A549 (cell line): ENCODE measurements at regions not wholly inside any gene's neighbourhood (a gene's known extent, or its start where the extent isn't known, plus 50 kb on each side); places are given as distances from the start of the nearest gene placed in this dataset.

ENCODE experiments used
- ATAC-seq, 2 experiments: fragments of 200-7000 bp in 1 of 2; fragments of >200 bp in 1 of 2; cut with Nextera tagmentation in 1 of 2; cut with Tn5 transposase in 1 of 2; 3 replicates each; pipeline versions ENCODE4 v1.8.0 to v1.9.1; 2018 to 2020; ENCODE audit warnings: mild to moderate bottlenecking in 1 of 2, moderate library complexity in 1 of 2
- CTCF ChIA-PET: fragments of 300-600 bp; sonication (Branson Sonifier 250); formaldehyde crosslinking; extraction: SDS; loops from one replicate; lab custom pipeline; 2021; ENCODE audit warnings: antibody characterized with exemption, inconsistent platforms; lab: Yijun Ruan, JAX
- POLR2A ChIA-PET: fragments of 350-600 bp; formaldehyde crosslinking; extraction: SDS; loops from one replicate; lab custom pipeline; 2021; ENCODE audit warnings: antibody characterized with exemption, inconsistent platforms; lab: Yijun Ruan, JAX
- DNase-seq, 2 experiments: peaks; one replicate each; pipeline versions ENCODE4 v3.0.0 to v3.0.0-alpha.2; 2011 to 2016; ENCODE audit warnings: low read depth in 1 of 2, low spot score in 1 of 2
- FAIRE-seq: peaks from 2 replicates; lab custom pipeline; 2011; peaks lifted over from hg19 to GRCh38; lab: Jason Lieb, UNC
- H3K27ac ChIP-seq, 2 experiments: fragments of >200 bp; sonication (Bioruptor Twin); formaldehyde crosslinking; 3 replicates each; pipeline ENCODE4 v1.5.1; 2016 to 2017
- H3K4me1 ChIP-seq: fragments of >200 bp; sonication (Bioruptor Twin); formaldehyde crosslinking; 3 replicates; pipeline ENCODE4 v1.6.1; 2016
- H3K4me2 ChIP-seq: fragments of >200 bp; sonication (Bioruptor Twin); formaldehyde crosslinking; 3 replicates; pipeline ENCODE4 v1.6.1; 2016
- H3K4me3 ChIP-seq: fragments of >200 bp; sonication (Bioruptor Twin); formaldehyde crosslinking; 3 replicates; pipeline ENCODE4 v1.5.1; 2016
- H3K9me3 ChIP-seq: fragments of >200 bp; sonication (Bioruptor Twin); formaldehyde crosslinking; 3 replicates; pipeline ENCODE4 v1.6.1; 2016
- CBX2 ChIP-seq: fragments of 200-600 bp; sonication (generic); IDR thresholded peaks from 2 replicates; pipeline ENCODE4 v1.6.1; 2016; ENCODE audit warnings: low read depth, mild to moderate bottlenecking, borderline replicate concordance
- CHD4 ChIP-seq: fragments of 200-600 bp; sonication (generic); IDR thresholded peaks from 2 replicates; pipeline ENCODE4 v1.6.1; 2016; ENCODE audit warnings: antibody characterized with exemption, mild to moderate bottlenecking, borderline replicate concordance
- ESRRA ChIP-seq: fragments of 150-350 bp; IDR thresholded peaks from 2 replicates; pipeline ENCODE4 v1.6.1; 2014; ENCODE audit warnings: mild to moderate bottlenecking, low read length, borderline replicate concordance
- FOSB ChIP-seq: fragments of 250-450 bp; sonication (Bioruptor Pico); IDR thresholded peaks from 2 replicates; pipeline ENCODE4 v1.5.0; 2020; ENCODE audit warnings: mild to moderate bottlenecking, moderate library complexity
- FOXS1 ChIP-seq: fragments of 250-450 bp; sonication (Bioruptor Pico); IDR thresholded peaks from 2 replicates; pipeline ENCODE4 v1.5.0; 2020; ENCODE audit warnings: mild to moderate bottlenecking, moderate library complexity
- HDAC2 ChIP-seq: fragments of 200-600 bp; sonication (generic); IDR thresholded peaks from 2 replicates; pipeline ENCODE4 v1.6.1; 2016
- HOXB5 ChIP-seq: fragments of 250-450 bp; sonication (Bioruptor Pico); IDR thresholded peaks from 2 replicates; pipeline ENCODE4 v1.5.0; 2020; ENCODE audit warnings: mild to moderate bottlenecking, moderate library complexity
- JUNB ChIP-seq: fragments of >200 bp; sonication (Bioruptor Twin); formaldehyde crosslinking; IDR thresholded peaks from 2 replicates; pipeline ENCODE4 v1.6.1; 2016
- KDM5A ChIP-seq: fragments of 200-600 bp; sonication (generic); IDR thresholded peaks from 2 replicates; pipeline ENCODE4 v1.6.1; 2016; ENCODE audit warnings: antibody characterized with exemption, mild to moderate bottlenecking
- NFE2L2 ChIP-seq: fragments of 150-350 bp; conservative IDR thresholded peaks from 2 replicates; pipeline ENCODE4 v1.6.1; 2014; ENCODE audit warnings: low read length
- NPAS2 ChIP-seq: fragments of 250-450 bp; sonication (Bioruptor Pico); IDR thresholded peaks from 2 replicates; pipeline ENCODE4 v1.8.0; 2022; ENCODE audit warnings: mild to moderate bottlenecking, moderate library complexity, borderline replicate concordance
- NR3C1 ChIP-seq: fragments of >200 bp; sonication (Bioruptor Twin); formaldehyde crosslinking; IDR thresholded peaks from 3 replicates; pipeline ENCODE4 v1.6.1; 2017
- PHF8 ChIP-seq: fragments of 200-600 bp; sonication (generic); IDR thresholded peaks from 2 replicates; pipeline ENCODE4 v1.6.1; 2016; ENCODE audit warnings: low read depth, mild to moderate bottlenecking, antibody characterized with exemption, moderate library complexity, borderline replicate concordance
- POLR2AphosphoS2 ChIP-seq: conservative IDR thresholded peaks from 2 replicates; pipeline ENCODE4 v1.6.1; 2012; ENCODE audit warnings: low read length, improper control_type of control experiment, inconsistent platforms
- RAD21 ChIP-seq, 2 experiments: fragments of >200 bp in 1 of 2; sonication (Bioruptor Twin) in 1 of 2; formaldehyde crosslinking in 1 of 2; IDR thresholded peaks in 1 of 2; conservative IDR thresholded peaks in 1 of 2; 2 replicates in 1 of 2; 3 replicates in 1 of 2; pipeline ENCODE4 v1.6.1; 2012 to 2018; ENCODE audit warnings: inconsistent platforms in 1 of 2
- RFX5 ChIP-seq: fragments of 450-650 bp; IDR thresholded peaks from 2 replicates; pipeline ENCODE4 v1.7.1; 2014; ENCODE audit warnings: antibody characterized with exemption, mild to moderate bottlenecking, moderate library complexity
- SMC3 ChIP-seq: fragments of >200 bp; sonication (Bioruptor Twin); formaldehyde crosslinking; IDR thresholded peaks from 3 replicates; pipeline ENCODE4 v1.6.1; 2018; ENCODE audit warnings: inconsistent platforms
- TFCP2L1 ChIP-seq: fragments of 250-450 bp; sonication (Bioruptor Pico); IDR thresholded peaks from 2 replicates; pipeline ENCODE4 v1.5.0; 2021; ENCODE audit warnings: mild to moderate bottlenecking
- TP53 ChIP-seq: fragments of 250-450 bp; sonication (Bioruptor Pico); IDR thresholded peaks from 2 replicates; pipeline ENCODE4 v1.5.0; 2021; ENCODE audit warnings: mild to moderate bottlenecking, moderate library complexity
- ZNF302 ChIP-seq: fragments of 250-450 bp; sonication (Bioruptor Pico); IDR thresholded peaks from 2 replicates; pipeline ENCODE4 v1.9.0; 2021; ENCODE audit warnings: inconsistent platforms, mild to moderate bottlenecking, moderate library complexity
- WGBS: methylation state at CpG from one replicate; pipeline ENCODE4 v1.1.6; 2017; ENCODE audit errors: missing lambda C conversion rate; 5-methylcytosine and 5-hydroxymethylcytosine counted together
- TF ChIP-seq, protein P1 (sequence below): fragments of 250-450 bp; sonication (Bioruptor Pico); IDR thresholded peaks from 2 replicates; pipeline ENCODE4 v1.5.0; 2021; ENCODE audit warnings: mild to moderate bottlenecking, moderate library complexity, borderline replicate concordance
- TF ChIP-seq, protein P2 (sequence below): IDR thresholded peaks from 2 replicates; pipeline ENCODE4 v1.6.1; 2012
- TF ChIP-seq, protein P3 (sequence below): fragments of >200 bp; sonication (Bioruptor Twin); formaldehyde crosslinking; IDR thresholded peaks from 3 replicates; pipeline ENCODE4 v1.5.1; 2016
- TF ChIP-seq, protein P4 (sequence below): fragments of 450-650 bp; IDR thresholded peaks from 2 replicates; pipeline ENCODE4 v1.6.1; 2014; ENCODE audit warnings: antibody characterized with exemption
- TF ChIP-seq, protein P5 (sequence below): fragments of 200-600 bp; sonication (generic); IDR thresholded peaks from 2 replicates; pipeline ENCODE4 v1.6.1; 2016; ENCODE audit warnings: antibody characterized with exemption, mild to moderate bottlenecking, moderate library complexity
- TF ChIP-seq, protein P6 (sequence below): IDR thresholded peaks from 2 replicates; pipeline ENCODE4 v1.6.1; 2012; ENCODE audit warnings: low read depth, borderline replicate concordance
- TF ChIP-seq, protein P7 (sequence below): fragments of 150-350 bp; IDR thresholded peaks from 2 replicates; pipeline ENCODE4 v1.6.1; 2014; ENCODE audit warnings: low read depth, mild to moderate bottlenecking, low read length

DNA sequence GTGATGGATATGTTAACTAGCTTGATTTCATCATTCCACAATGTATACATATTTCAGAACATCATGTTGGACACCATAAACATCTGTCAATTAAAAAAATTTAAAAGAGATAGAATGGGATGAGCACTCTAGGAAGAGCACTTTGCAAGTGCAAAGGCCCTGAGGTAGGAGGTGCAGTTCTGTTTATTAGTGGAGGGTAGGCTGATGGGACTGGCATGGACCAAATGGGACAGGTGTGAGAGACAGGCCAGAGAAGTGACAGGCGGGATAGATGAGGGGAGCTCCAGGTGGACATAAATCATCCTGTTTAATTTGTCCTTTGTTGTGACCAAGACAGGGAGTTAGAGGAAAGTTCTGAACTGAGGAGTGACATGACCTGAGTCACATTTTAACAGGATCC is 477.9 kb downstream of the TSN start:
- no peak for TF ChIP-seq HDAC2
- no peak for TF ChIP-seq RFX5
- TF ChIP-seq, protein P1, sequence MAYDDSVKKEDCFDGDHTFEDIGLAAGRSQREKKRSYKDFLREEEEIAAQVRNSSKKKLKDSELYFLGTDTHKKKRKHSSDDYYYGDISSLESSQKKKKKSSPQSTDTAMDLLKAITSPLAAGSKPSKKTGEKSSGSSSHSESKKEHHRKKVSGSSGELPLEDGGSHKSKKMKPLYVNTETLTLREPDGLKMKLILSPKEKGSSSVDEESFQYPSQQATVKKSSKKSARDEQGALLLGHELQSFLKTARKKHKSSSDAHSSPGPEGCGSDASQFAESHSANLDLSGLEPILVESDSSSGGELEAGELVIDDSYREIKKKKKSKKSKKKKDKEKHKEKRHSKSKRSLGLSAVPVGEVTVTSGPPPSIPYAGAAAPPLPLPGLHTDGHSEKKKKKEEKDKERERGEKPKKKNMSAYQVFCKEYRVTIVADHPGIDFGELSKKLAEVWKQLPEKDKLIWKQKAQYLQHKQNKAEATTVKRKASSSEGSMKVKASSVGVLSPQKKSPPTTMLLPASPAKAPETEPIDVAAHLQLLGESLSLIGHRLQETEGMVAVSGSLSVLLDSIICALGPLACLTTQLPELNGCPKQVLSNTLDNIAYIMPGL (CRISPR knock-in tag) = no peak
- no peak for TF ChIP-seq TFCP2L1 (CRISPR knock-in tag)
- TF ChIP-seq, protein P2, sequence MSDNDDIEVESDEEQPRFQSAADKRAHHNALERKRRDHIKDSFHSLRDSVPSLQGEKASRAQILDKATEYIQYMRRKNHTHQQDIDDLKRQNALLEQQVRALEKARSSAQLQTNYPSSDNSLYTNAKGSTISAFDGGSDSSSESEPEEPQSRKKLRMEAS = no peak
- TF ChIP-seq, protein P3, sequence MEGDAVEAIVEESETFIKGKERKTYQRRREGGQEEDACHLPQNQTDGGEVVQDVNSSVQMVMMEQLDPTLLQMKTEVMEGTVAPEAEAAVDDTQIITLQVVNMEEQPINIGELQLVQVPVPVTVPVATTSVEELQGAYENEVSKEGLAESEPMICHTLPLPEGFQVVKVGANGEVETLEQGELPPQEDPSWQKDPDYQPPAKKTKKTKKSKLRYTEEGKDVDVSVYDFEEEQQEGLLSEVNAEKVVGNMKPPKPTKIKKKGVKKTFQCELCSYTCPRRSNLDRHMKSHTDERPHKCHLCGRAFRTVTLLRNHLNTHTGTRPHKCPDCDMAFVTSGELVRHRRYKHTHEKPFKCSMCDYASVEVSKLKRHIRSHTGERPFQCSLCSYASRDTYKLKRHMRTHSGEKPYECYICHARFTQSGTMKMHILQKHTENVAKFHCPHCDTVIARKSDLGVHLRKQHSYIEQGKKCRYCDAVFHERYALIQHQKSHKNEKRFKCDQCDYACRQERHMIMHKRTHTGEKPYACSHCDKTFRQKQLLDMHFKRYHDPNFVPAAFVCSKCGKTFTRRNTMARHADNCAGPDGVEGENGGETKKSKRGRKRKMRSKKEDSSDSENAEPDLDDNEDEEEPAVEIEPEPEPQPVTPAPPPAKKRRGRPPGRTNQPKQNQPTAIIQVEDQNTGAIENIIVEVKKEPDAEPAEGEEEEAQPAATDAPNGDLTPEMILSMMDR = no peak
- TF ChIP-seq FOXS1 = no peak
- no peak for TF ChIP-seq FOSB (CRISPR knock-in tag)
- no peak for TF ChIP-seq NR3C1
- no peak for TF ChIP-seq CHD4
- no peak for TF ChIP-seq JUNB
- TF ChIP-seq POLR2AphosphoS2 = no peak
- no peak for TF ChIP-seq ESRRA
- TF ChIP-seq, protein P4, sequence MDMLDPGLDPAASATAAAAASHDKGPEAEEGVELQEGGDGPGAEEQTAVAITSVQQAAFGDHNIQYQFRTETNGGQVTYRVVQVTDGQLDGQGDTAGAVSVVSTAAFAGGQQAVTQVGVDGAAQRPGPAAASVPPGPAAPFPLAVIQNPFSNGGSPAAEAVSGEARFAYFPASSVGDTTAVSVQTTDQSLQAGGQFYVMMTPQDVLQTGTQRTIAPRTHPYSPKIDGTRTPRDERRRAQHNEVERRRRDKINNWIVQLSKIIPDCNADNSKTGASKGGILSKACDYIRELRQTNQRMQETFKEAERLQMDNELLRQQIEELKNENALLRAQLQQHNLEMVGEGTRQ = no peak
- TF ChIP-seq PHF8 = no peak
- TF ChIP-seq HOXB5 (CRISPR knock-in tag) = no peak
- TF ChIP-seq RAD21 (conservative IDR thresholded peaks at IDR 0.05 in 1 of 2, IDR thresholded peaks at IDR 0.05 in 1 of 2) = no peak
- TF ChIP-seq, all 56 proteins: peak for 0
- FAIRE-seq (no peak), ATAC-seq (no peak), DNase-seq (no peak)
- Histone ChIP-seq H3K27ac (no peak overlapping the region), H3K4me2 (no peak overlapping the region), H3K4me1 (peaks cover 18% of the 10 kb centered on the region), H3K4me3 (no peak overlapping the region), H3K9me3 (no peaks in the 10 kb centered on the region)
- 0% methylated on average over 1 of the region's 1 CpG for WGBS
- ChIA-PET CTCF (interaction anchor here (0.8 kb wide), 1 partner anchor 10 kb away, joined by 3 read pairs; no protein-coding TSS in a partner anchor), POLR2A (no interaction called here)

DNA sequence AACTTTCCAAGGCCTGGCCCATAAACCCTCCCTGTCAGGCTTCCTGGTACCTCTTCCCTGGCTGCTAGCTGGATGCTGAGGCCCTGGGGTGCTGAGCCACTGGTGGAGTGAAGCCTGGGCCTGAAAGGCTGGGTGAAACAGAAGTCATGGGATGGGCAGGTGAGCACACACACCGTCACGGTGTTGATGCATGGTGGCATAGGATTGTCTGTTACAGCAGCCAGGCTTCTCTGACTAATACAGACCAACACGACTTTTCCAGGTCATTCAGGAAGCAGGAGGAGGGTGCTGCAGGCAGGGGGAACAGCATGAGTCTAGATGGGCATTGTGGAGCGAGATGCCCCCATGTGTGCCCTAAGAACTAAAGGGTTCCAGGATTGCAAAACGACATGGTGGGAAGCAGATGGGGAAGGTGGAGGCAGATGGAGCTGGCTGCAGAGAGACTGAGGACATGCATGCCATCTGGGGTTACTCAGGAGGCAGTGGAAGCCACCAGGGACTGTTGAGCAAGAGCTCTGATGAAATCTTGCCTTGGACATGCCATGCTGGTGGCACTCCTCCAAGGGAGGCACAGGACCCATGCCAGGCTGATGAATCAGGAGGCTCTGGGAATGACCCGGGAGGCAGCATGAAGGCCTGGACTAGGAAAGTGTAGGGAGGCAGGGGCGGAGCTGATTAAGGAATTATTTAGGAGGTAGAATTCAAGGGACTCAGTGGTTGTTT is 480.9 kb downstream of the TSN start:
- peak overlapping the region; percentile 47 for H3K4me2 ChIP-seq
- POLR2A ChIA-PET = no interaction called here
- CTCF ChIA-PET = interaction anchor here (0.6 kb wide), 1 partner anchor 8 kb away, joined by 3 read pairs; no protein-coding TSS in a partner anchor
- ATAC-seq = peak; percentile 72 to 83
- H3K9me3 ChIP-seq = no peaks in the 10 kb centered on the region
- peaks cover 18% of the 10 kb centered on the region for H3K4me1 ChIP-seq
- peak; percentile 54 to 64 for DNase-seq
- no peak overlapping the region for H3K4me3 ChIP-seq
- no peak for FAIRE-seq
- H3K27ac ChIP-seq = peak overlapping the region; percentile 3 to 72; a peak in 5 of 6 replicates
- WGBS = 0% methylated on average over 7 of the region's 7 CpGs
- TF ChIP-seq, protein P5, sequence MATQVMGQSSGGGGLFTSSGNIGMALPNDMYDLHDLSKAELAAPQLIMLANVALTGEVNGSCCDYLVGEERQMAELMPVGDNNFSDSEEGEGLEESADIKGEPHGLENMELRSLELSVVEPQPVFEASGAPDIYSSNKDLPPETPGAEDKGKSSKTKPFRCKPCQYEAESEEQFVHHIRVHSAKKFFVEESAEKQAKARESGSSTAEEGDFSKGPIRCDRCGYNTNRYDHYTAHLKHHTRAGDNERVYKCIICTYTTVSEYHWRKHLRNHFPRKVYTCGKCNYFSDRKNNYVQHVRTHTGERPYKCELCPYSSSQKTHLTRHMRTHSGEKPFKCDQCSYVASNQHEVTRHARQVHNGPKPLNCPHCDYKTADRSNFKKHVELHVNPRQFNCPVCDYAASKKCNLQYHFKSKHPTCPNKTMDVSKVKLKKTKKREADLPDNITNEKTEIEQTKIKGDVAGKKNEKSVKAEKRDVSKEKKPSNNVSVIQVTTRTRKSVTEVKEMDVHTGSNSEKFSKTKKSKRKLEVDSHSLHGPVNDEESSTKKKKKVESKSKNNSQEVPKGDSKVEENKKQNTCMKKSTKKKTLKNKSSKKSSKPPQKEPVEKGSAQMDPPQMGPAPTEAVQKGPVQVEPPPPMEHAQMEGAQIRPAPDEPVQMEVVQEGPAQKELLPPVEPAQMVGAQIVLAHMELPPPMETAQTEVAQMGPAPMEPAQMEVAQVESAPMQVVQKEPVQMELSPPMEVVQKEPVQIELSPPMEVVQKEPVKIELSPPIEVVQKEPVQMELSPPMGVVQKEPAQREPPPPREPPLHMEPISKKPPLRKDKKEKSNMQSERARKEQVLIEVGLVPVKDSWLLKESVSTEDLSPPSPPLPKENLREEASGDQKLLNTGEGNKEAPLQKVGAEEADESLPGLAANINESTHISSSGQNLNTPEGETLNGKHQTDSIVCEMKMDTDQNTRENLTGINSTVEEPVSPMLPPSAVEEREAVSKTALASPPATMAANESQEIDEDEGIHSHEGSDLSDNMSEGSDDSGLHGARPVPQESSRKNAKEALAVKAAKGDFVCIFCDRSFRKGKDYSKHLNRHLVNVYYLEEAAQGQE = no peak
- TF ChIP-seq TP53 (CRISPR knock-in tag) (no peak), KDM5A (no peak), FOXS1 (no peak), ZNF302 (CRISPR knock-in tag) (no peak), HOXB5 (CRISPR knock-in tag) (no peak), NPAS2 (CRISPR knock-in tag) (no peak), SMC3 (no peak), NFE2L2 (no peak), CBX2 (no peak)
- TF ChIP-seq, protein P6, sequence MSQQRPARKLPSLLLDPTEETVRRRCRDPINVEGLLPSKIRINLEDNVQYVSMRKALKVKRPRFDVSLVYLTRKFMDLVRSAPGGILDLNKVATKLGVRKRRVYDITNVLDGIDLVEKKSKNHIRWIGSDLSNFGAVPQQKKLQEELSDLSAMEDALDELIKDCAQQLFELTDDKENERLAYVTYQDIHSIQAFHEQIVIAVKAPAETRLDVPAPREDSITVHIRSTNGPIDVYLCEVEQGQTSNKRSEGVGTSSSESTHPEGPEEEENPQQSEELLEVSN = no peak
- TF ChIP-seq, protein P7, sequence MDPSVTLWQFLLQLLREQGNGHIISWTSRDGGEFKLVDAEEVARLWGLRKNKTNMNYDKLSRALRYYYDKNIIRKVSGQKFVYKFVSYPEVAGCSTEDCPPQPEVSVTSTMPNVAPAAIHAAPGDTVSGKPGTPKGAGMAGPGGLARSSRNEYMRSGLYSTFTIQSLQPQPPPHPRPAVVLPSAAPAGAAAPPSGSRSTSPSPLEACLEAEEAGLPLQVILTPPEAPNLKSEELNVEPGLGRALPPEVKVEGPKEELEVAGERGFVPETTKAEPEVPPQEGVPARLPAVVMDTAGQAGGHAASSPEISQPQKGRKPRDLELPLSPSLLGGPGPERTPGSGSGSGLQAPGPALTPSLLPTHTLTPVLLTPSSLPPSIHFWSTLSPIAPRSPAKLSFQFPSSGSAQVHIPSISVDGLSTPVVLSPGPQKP = no peak
